Activated CD8-positive, alpha-beta memory T cell treated with anti-CD3 and anti-CD28 coated beads, Interleukin-2, amount 10 ng/mL, durations not matched to agents 7 days and 5 days (primary cell): ENCODE measurements at regions not wholly inside any gene's neighbourhood (a gene's known extent, or its start where the extent isn't known, plus 50 kb on each side); places are given as distances from the start of the nearest gene placed in this dataset.
"Not testable (repeated sequence)": the region's sequence is repeated elsewhere in the genome, so short reads cannot be mapped to it uniquely, and the experiment has no call there.

Experiments used
- ATAC-seq: fragments of 150-1000 bp; cut with Tn5 transposase; one replicate; pipeline ENCODE4 v1.10.0; 2021; ENCODE audit warnings: moderate library complexity
- CTCF ChIA-PET: fragments of 350-600 bp; sonication (Branson Sonifier 250); formaldehyde crosslinking; loops from one replicate; lab custom pipeline; 2021; ENCODE audit warnings: antibody characterized with exemption; lab: Charles Lee
- DNase-seq: peaks from one replicate; pipeline ENCODE4 v3.0.0-alpha.2; 2020
- H3K27ac Mint-ChIP-seq: one replicate; pipeline ENCODE4 v1.8.0; 2021; ENCODE audit warnings: mild to moderate bottlenecking, mixed read lengths
- H3K27me3 Mint-ChIP-seq: one replicate; pipeline ENCODE4 v1.8.0; 2021; ENCODE audit warnings: mixed read lengths
- H3K36me3 Mint-ChIP-seq: one replicate; pipeline ENCODE4 v1.8.0; 2021; ENCODE audit warnings: mild to moderate bottlenecking, mixed read lengths
- H3K4me1 Mint-ChIP-seq: one replicate; pipeline ENCODE4 v1.8.0; 2021; ENCODE audit warnings: mixed read lengths
- H3K4me3 Mint-ChIP-seq: one replicate; pipeline ENCODE4 v1.8.0; 2021; ENCODE audit warnings: mild to moderate bottlenecking, moderate library complexity, mixed read lengths
- H3K9me3 Mint-ChIP-seq: one replicate; pipeline ENCODE4 v1.8.0; 2022; ENCODE audit warnings: low read depth, mixed read lengths

DNA sequence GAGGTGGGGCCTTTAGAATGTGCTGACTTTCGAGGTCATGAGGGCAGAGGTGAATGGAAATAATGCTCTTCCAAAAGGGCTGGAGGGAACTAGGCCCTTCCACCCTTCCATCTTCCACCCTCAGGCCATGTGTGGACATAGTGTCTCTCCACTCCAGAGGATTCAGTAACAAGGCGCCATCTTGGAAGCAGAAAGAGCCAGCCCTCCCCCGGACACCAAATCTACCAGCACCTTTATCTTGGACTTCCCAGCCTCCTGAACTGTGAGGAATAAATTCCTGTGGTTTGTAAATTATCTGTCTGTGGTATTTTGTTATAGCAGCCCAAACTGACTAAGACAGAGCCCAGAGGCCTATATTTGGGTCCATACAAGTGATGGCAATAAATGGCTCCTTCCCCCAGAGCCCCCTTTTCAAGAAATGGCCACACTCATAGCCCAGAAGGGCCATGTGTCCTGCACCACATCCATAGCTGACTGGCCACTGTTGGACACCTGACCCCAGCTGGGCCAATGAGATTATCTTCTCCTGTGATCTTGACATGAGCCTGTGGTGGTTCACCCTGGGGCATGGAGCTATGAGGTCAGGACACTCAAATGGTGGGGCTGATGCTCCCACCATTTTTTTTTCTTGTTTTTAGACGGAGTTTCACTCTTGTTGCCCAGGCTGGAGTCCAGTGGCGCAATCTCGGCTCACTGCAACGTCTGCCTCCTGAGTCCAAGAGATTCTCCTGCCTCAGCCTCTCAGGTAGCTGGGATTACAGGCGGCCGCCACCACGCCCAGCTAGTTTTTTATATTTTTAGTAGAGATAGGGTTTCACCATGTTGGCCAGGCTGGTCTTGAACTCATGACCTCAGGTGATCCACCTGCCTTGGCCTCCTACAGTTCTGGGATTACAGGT lies 114.9 kb downstream of the RRAGC start:
- DNase-seq (no peak), ATAC-seq (no peak)
- Mint-ChIP-seq H3K4me1 (peaks cover 23% of the 10 kb centered on the region), H3K27ac (no peak overlapping the region), H3K9me3 (no peaks in the 10 kb centered on the region), H3K36me3 (no peaks in the 10 kb centered on the region), H3K4me3 (no peak overlapping the region), H3K27me3 (peaks cover 2% of the 10 kb centered on the region)
- CTCF ChIA-PET = no interaction called here

DNA sequence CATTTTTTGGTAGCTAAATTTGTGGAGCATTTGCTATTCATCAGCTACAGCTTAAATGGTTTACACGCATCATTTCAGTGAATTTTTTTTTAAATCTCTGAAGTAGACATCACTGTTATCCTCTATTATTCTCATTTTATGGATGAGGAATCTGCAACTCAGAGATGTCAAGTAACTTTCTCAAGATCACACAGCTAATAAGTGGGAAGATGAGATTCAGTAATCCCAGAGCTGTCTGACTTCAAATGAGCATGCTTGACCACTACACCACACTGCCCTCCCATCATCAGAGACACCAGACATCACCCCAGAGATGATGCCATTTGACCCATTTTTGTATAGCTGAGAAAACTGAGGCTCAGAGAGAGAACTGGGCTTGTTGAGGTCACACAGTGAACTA lies 116.4 kb downstream of the RRAGC start:
- H3K27ac Mint-ChIP-seq = no peak overlapping the region
- DNase-seq (no peak), ATAC-seq (no peak)
- no peaks in the 10 kb centered on the region for H3K9me3 Mint-ChIP-seq
- H3K4me1 Mint-ChIP-seq = peaks cover 23% of the 10 kb centered on the region
- CTCF ChIA-PET = no interaction called here
- H3K36me3 Mint-ChIP-seq = no peaks in the 10 kb centered on the region
- no peak overlapping the region for H3K4me3 Mint-ChIP-seq
- peaks cover 4% of the 10 kb centered on the region for H3K27me3 Mint-ChIP-seq

DNA sequence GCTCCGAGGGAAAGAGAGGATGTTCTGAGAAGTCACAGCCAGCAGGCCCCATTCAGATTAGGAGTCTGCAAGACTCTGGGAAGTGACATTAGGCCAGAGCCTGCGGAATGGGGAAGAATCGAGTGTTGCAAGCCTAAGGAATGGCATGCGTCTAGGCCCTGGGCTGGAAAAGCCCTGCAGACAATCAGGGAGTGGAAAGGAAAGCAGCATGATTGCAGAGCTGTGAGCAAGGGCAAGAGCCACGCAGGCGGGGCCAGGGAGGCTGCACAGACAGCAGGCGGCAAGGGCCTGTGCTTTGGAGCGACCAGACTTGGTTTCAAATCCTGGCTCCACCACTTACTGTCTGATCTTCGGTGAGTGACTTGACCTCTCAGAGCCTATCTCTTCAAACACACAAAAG lies 118.2 kb downstream of the RRAGC start:
- CTCF ChIA-PET = no interaction called here
- no peak for ATAC-seq
- no peak for DNase-seq
- no peaks in the 10 kb centered on the region for H3K9me3 Mint-ChIP-seq
- H3K4me3 Mint-ChIP-seq = no peak overlapping the region
- peaks cover 9% of the 10 kb centered on the region for H3K4me1 Mint-ChIP-seq
- H3K36me3 Mint-ChIP-seq = no peaks in the 10 kb centered on the region
- H3K27me3 Mint-ChIP-seq = peaks cover 4% of the 10 kb centered on the region
- H3K27ac Mint-ChIP-seq = no peak overlapping the region

DNA sequence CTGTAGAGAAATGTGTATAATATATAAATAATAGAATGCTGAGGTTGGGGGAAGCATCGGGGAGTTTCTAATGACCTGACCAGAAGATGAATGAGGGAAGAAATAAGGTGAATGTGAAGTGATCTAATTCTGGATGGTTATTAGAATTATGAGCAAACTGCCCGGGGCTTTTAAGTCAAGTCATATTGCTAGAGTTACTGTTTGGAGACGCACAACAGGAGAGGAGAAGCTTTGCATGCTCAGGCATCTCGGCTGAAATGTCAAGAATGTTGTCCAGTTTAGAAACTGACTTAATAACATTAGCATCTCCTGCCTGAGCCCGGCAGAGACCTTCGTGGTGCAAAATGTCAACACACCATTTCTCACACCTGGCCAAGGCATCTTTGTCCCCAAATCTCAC lies 119.1 kb downstream of the RRAGC start:
- ATAC-seq = no peak
- H3K27ac Mint-ChIP-seq = no peak overlapping the region
- no peaks in the 10 kb centered on the region for H3K9me3 Mint-ChIP-seq
- CTCF ChIA-PET = no interaction called here
- peaks cover 6% of the 10 kb centered on the region for H3K27me3 Mint-ChIP-seq
- peaks cover 1% of the 10 kb centered on the region for H3K4me1 Mint-ChIP-seq
- no peak overlapping the region for H3K4me3 Mint-ChIP-seq
- H3K36me3 Mint-ChIP-seq = no peaks in the 10 kb centered on the region
- no peak for DNase-seq

DNA sequence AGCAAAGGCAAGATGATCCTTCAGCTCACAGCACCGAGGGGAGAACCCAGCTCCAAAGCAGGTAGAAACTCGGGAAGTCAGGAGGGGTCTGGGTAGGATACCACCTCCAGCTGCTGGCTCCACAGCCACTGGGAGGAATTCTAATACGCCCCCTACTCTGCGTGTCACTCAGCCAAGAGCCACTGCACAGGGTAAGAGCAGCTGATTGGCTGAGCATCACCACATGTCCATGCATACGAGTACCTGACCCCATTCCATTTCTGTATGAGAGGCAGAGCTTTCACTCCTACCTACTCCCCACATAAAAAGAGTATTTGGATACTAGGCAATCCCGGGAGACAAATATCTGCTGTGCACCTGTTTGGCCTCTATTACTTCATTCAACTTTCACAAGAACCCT lies 121.4 kb downstream of the RRAGC start:
- DNase-seq (no peak), ATAC-seq (no peak)
- Mint-ChIP-seq H3K4me3 (no peak overlapping the region), H3K9me3 (no peaks in the 10 kb centered on the region), H3K27me3 (peaks cover 25% of the 10 kb centered on the region), H3K4me1 (no peaks in the 10 kb centered on the region), H3K36me3 (no peaks in the 10 kb centered on the region), H3K27ac (no peak overlapping the region)
- CTCF ChIA-PET = no interaction called here

DNA sequence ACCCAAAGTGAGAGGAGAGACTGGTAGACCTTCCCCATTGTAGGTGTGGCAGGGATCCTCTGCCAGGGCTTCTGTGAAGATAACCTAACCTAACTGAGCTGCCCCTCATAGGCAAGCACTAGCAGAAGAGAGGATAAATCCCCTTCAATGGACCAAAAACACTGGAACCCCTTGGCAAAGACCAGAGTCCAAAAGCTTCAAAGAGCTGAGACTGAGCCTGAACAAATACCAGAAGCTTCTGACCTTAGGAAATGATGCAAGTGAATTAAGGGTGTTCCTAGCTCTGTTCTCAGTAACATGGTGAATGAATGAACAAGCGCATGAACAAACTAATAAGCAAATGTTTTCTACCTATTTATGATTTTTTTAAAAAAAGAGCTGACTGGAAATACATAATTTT lies 123.2 kb downstream of the RRAGC start:
- no peak overlapping the region for H3K27ac Mint-ChIP-seq
- H3K4me3 Mint-ChIP-seq = no peak overlapping the region
- ATAC-seq = no peak
- no peak for DNase-seq
- peaks cover 41% of the 10 kb centered on the region for H3K27me3 Mint-ChIP-seq
- no peaks in the 10 kb centered on the region for H3K36me3 Mint-ChIP-seq
- H3K9me3 Mint-ChIP-seq = no peaks in the 10 kb centered on the region
- no peaks in the 10 kb centered on the region for H3K4me1 Mint-ChIP-seq
- CTCF ChIA-PET = no interaction called here

DNA sequence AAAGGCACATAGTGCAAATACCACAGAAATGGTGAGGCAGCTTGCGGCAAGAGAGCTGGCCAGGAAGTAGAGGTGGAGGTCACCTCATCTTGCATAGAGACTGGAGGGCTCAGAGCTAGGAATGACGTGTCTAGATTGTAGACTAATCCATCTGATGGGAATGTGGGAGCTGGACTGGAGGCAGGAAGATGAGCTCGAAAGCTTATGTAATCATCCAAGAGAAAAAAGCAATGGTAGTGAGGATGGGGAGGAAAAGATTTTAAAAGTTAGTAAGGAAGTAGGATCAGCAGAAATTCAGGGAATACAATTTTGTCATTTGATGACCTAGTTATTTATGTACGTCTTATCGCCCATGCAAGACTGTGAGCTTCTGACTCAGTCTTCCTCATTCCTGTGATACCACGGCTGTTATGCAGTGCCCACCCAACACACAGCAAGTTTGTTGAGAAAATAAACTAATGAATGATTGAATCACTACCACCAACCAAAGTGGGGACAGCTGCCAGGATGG lies 123.9 kb downstream of the RRAGC start:
- peaks cover 47% of the 10 kb centered on the region for H3K27me3 Mint-ChIP-seq
- H3K4me3 Mint-ChIP-seq = no peak overlapping the region
- DNase-seq (no peak), ATAC-seq (no peak)
- CTCF ChIA-PET = no interaction called here
- no peaks in the 10 kb centered on the region for H3K9me3 Mint-ChIP-seq
- no peaks in the 10 kb centered on the region for H3K36me3 Mint-ChIP-seq
- H3K4me1 Mint-ChIP-seq = no peaks in the 10 kb centered on the region
- H3K27ac Mint-ChIP-seq = no peak overlapping the region

DNA sequence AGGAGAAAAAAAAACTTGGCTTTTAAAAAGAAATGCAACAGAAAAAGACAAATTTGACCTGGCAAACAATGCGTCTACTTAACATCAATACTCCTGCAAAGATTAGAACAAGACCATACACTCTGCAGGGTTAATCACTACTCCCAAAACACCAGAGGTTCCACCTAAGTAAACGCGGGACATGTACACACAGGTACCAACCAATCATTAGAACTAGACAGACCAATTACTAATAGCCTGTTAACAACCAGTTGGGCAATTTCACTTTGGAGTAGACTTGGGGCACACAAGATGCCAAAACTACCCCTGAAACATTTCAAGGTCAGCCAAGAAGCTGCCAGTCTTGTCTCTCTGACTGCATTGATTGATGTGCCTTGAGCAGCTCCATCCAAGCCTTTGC lies 125.8 kb downstream of the RRAGC start:
- ATAC-seq = no peak
- Mint-ChIP-seq H3K27me3 (peaks cover 58% of the 10 kb centered on the region), H3K9me3 (no peaks in the 10 kb centered on the region), H3K27ac (no peak overlapping the region), H3K4me3 (no peak overlapping the region), H3K36me3 (no peaks in the 10 kb centered on the region), H3K4me1 (no peaks in the 10 kb centered on the region)
- DNase-seq = no peak
- CTCF ChIA-PET = no interaction called here

DNA sequence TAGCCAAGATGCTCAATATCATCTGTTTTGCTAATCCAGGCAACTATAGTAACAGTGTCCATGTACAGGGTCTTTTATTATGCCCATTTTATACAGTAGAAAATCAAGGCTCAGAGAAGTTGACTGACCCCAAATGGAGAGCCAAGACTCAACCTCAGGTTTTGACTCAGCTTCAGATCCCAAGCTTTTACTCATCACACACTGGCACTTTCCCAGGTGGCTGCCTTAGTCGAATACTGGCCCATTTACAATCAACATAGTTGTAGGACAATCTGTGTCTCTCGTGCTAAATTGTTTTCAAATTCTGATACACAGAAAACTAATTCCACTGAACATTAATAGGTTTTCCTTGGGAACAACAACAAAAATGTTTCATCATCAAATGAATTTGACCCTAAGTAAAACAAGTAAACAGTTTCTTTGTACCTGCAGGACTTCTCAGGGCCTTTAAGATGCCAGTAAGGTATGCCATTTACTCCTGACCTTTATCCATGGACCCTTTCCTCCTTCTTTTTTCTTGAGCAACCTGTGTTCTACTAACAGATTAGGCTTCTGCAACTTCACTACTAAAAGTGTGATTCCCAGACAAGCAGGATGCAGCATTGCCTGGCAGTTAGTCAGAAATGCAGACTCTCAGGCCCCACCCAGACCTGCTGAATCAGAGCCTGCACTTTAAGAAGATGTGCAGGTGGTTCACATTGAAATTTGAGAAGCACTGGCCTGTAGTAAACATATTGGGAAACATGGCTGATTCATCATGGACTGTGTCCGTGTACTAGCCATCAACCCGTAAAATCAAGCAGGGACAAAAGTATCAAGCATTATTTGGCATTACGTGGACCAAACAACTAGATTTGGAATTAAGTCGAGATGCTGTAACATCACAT lies 128.8 kb downstream of the RRAGC start:
- H3K27me3 Mint-ChIP-seq = peaks cover 88% of the 10 kb centered on the region
- H3K9me3 Mint-ChIP-seq = no peaks in the 10 kb centered on the region
- ATAC-seq = no peak
- no peaks in the 10 kb centered on the region for H3K36me3 Mint-ChIP-seq
- H3K27ac Mint-ChIP-seq = no peak overlapping the region
- H3K4me1 Mint-ChIP-seq = no peaks in the 10 kb centered on the region
- no peak for DNase-seq
- CTCF ChIA-PET = no interaction called here
- H3K4me3 Mint-ChIP-seq = no peak overlapping the region

DNA sequence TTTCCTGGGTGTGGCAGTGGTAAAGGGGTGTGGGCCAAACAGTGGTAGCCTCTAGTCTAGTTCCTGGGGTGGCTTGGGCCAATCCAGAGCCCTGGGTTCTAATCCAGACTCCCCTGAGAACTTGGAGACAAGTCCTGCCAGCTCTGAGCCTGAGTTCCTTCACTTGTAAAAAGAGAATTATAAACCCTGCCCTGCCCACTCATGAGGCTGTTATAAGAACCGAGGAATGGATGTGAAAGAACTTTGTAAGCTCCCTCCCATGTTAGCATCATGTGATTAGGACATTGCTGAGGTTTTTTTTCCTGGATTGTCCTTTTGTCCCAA lies 131.0 kb downstream of the RRAGC start:
- no peaks in the 10 kb centered on the region for H3K9me3 Mint-ChIP-seq
- DNase-seq = no peak
- H3K36me3 Mint-ChIP-seq = no peaks in the 10 kb centered on the region
- H3K27me3 Mint-ChIP-seq = peaks cover 79% of the 10 kb centered on the region
- no peak overlapping the region for H3K27ac Mint-ChIP-seq
- no peaks in the 10 kb centered on the region for H3K4me1 Mint-ChIP-seq
- no peak for ATAC-seq
- no peak overlapping the region for H3K4me3 Mint-ChIP-seq
- CTCF ChIA-PET = no interaction called here

DNA sequence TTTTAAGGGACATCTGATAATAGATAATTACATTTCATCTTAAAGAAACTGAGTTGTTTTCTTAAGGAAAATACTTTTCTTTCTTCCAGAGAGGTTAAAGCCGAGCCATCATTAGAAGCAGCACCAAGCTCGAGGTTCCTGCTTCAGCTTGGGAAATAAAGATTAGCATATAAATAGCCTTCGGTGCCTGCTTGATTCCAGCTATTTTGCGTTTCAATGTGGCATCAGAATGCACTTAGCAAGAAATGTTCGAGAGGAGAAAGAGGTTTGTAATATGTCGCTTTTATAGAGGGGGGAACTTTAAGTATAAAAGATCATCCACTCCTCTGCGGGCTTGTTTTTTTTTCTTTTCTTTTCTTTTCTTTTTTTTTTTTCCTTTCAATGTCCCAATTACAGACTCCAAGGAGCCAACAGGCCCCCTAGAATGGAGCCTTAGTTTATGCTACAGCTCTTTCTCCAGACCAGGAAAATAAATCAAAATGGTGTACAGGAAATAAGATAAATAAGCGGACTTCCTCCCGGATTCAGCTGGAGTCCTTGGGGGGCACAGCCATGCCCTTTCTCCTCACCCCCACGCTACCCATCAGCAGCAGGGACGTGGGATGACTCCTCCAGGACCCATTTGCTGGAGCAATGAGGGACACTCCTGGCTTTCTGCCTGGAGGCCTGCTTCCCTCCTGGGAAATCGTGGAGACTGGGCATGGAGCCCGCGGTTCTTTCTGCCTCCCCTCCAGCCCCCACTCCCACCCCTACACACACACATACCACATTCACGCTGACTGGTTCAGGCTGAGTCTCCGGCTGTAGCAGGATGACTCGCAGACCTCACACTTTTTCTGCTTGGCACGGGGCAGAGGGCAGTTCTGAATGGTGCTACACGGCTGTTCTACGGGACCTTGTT lies 131.6 kb downstream of the RRAGC start:
- no peak overlapping the region for H3K27ac Mint-ChIP-seq
- CTCF ChIA-PET = interaction anchor here (0.7 kb wide), 1 partner anchor 91 kb away, joined by 3 read pairs; no protein-coding TSS in a partner anchor
- peaks cover 80% of the 10 kb centered on the region for H3K27me3 Mint-ChIP-seq
- no peaks in the 10 kb centered on the region for H3K4me1 Mint-ChIP-seq
- H3K9me3 Mint-ChIP-seq = no peaks in the 10 kb centered on the region
- no peak for ATAC-seq
- H3K36me3 Mint-ChIP-seq = no peaks in the 10 kb centered on the region
- H3K4me3 Mint-ChIP-seq = no peak overlapping the region
- no peak for DNase-seq

DNA sequence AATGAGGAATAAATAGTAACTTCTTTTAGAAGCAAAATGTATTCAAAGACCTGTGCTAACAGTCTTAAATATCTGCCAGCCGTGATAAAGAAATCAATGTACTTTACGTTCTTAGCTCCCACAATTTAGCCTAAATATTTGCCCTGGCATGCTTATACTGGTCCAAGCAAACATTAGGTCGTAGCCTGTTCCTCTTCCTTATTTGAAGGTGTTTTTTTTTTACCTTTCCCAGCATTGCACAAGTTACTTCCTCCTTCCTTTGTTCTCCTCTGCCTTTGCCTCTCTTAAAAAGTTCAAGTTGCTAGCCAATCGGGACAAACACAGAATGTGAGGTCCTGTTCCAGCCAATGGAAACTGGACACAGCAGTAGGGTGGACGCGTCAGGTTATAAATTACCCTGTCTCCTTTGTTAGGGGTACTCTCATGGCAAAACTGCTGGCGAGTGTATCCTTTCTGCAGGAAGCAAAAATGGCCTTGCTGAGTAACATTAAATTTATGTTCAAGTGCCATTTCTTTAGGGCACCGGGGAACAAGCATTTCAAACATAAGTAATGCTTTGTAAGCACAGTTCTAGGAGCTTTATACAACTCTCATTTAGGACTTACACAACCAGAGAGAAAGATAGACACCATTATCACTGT lies 134.1 kb downstream of the RRAGC start:
- not testable (repeated sequence) for H3K4me1 Mint-ChIP-seq, DNase-seq, H3K4me3 Mint-ChIP-seq, H3K27ac Mint-ChIP-seq, H3K9me3 Mint-ChIP-seq, H3K36me3 Mint-ChIP-seq, ATAC-seq
- CTCF ChIA-PET = interaction anchor here (0.6 kb wide), 1 partner anchor 240 kb away, joined by 3 read pairs; no protein-coding TSS in a partner anchor
- H3K27me3 Mint-ChIP-seq = peaks cover 58% of the 10 kb centered on the region
